Fibroblast of the aortic adventitia (primary cell): ENCODE measurements at regions not wholly inside any gene's neighbourhood (a gene's known extent, or its start where the extent isn't known, plus 50 kb on each side); places are given as distances from the start of the nearest gene placed in this dataset.

Experiments
- DNase-seq: peaks from one replicate; pipeline ENCODE4 v3.0.0-alpha.2; 2010; ENCODE audit warnings: low read depth
- H3K4me3 ChIP-seq: 2 replicates; pipeline ENCODE4 v1.5.1; 2011; ENCODE audit warnings: low read depth, mild to moderate bottlenecking, control low read depth, low read length, moderate library complexity
- CTCF ChIP-seq: IDR thresholded peaks from 2 replicates; pipeline ENCODE4 v1.5.1; 2011; ENCODE audit warnings: mild to moderate bottlenecking, low read length, control low read depth, inconsistent platforms; ENCODE audit not compliant: insufficient read depth

DNA sequence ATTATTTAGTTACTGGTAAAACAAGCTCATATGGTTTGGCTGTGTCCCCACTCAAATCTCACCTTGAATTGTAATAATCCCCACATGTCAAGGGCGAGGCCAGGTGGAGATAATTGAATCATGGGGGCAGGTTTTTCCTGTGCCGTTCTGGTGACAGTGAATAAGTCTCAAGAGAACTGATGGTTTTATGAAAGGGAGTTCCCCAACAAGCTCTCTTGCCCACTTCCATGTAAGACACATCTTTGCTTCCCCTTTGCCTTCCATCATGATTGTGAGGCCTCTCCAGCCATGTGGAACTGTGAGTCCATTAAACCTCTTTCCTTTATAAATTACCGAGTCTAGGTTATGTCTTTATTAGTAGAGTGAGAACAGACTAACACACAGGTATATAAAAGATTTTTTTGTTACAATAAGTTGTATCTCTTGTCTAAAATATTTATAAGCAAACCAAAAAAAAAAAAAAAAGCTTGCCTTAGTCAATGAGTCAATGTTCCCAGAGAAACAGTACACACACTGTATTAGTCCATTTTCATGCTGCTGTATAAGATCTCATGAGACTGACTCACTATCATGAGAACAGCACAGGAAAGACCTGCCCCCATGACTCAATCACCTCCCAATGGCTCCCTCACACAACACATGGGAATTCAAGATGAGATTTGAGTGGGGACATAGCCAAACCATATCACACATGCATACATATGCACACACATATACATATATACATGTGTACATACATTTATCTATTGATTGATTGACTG lies 138.3 kb downstream of the BASP1 start:
- peak; percentile 77 for DNase-seq
- no peak for TF ChIP-seq CTCF

GRCh38 chr5:17356551-17356950 lies 139.1 kb downstream of the BASP1 start:
- no peak for TF ChIP-seq CTCF
- DNase-seq: no peak
- H3K4me3 ChIP-seq: no peak overlapping the region

More for the DNA sequence above, 138.3 kb downstream of the BASP1 start:
- H3K4me3 ChIP-seq: no peak overlapping the region

GRCh38 chr5:17357504-17357903 lies 140.1 kb downstream of the BASP1 start:
- no peak overlapping the region for H3K4me3 ChIP-seq
- no peak for DNase-seq
- TF ChIP-seq CTCF: no peak

DNA sequence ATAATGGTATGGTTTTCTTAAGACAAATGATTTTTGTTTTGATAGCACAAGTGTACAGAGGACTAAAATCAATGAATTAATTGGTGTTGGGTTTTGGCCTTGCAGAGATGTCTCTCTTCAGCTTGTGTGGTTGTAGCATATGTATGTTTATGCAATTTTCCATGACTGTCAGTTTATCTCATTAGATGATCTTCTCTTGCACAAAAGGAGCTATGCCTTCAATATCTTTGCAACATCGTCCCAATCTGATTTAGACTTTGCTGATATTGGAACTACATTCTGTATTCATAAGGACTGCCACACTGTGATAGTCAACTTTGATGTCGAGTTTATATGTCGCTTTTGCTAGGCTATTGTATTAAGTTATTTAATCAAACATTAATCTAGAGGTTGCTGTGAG lies 140.0 kb upstream of the TAF11L2 start:
- DNase-seq: no peak
- no peak for TF ChIP-seq CTCF
- H3K4me3 ChIP-seq: no peak overlapping the region

- DNase-seq: peak; percentile 96
- H3K4me3 ChIP-seq: peak overlapping the region; percentile 34
- no peak for TF ChIP-seq CTCF
Measured at GRCh38 chr5:17359451-17360011, 138.5 kb upstream of the TAF11L2 start.

- no peak for DNase-seq
- no peak overlapping the region for H3K4me3 ChIP-seq
- TF ChIP-seq CTCF: no peak
Measured at GRCh38 chr5:17360879-17361278, 137.2 kb upstream of the TAF11L2 start.

DNA sequence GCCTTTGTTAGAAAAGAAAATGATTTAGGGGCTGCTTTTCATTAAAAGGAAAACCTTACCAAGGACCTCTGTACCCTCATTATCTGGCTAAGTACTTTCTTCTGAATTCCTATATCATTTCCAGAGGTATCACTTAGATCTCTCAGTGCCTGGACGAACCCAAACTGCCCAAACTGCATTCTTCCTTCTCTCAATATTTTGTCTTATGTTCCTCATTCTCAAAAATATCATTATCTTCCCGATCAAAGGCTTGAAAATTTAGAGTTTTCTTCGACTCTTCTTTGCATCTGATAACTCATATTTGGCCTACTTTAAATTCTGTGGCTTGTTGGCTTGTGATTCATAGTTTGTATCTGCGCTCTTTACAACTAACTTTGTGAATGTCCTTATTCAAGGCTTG lies 136.7 kb upstream of the TAF11L2 start:
- no peak overlapping the region for H3K4me3 ChIP-seq
- no peak for DNase-seq
- TF ChIP-seq CTCF: no peak
